ENCODE measurements at regions not wholly inside any gene's neighbourhood (a gene's known extent, or its start where the extent isn't known, plus 50 kb on each side); places are given as distances from the start of the nearest gene placed in this dataset.

DNA sequence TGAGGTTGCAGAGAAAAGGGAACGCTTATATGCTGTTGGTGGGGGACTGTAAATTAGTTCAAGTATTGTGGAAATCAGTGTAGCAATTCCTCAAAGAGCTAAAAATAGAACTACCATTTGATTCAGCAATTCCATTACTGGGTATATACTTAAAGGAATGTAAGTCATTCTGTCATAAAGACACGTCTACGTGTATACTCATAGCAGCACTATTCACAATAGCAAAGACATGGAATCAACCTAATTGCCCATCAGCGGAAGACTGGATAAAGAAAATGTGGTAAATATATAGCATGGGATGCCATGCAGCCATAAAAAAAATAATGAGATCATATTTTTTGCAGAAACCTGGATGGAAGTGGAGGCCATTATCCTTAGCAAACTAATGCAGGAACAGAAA lies 100.0 kb upstream of the NPSR1 start:
- TF ChIP-seq MXI1 (IDR thresholded peaks at IDR 0.05; ENCODE audit: borderline replicate concordance, low read depth, low read length): no peak
- TF ChIP-seq CEBPB (IDR thresholded peaks at IDR 0.05; ENCODE audit: low read depth, low read length): no peak

All from IMR-90 (cell line).